CD4-positive, alpha-beta T cell treated with Interleukin-4 for 1 hour (primary cell): ENCODE measurements at regions not wholly inside any gene's neighbourhood (a gene's known extent, or its start where the extent isn't known, plus 50 kb on each side); places are given as distances from the start of the nearest gene placed in this dataset.
"Not testable (repeated sequence)": the region's sequence is repeated elsewhere in the genome, so short reads cannot be mapped to it uniquely, and the experiment has no call there.

Source experiments
- DNase-seq, 2 donors: peaks; one replicate each; pipeline ENCODE4 v3.0.0-alpha.2; 2020 to 2022

GRCh38 chr6:156262014-156262413 is 515.2 kb upstream of the ARID1B start:
- no peak for DNase-seq

- no peak for DNase-seq
Measured at GRCh38 chr6:156260815-156261214, 516.4 kb upstream of the ARID1B start.

- no peak for DNase-seq
Measured at GRCh38 chr6:156258981-156259380, 518.2 kb upstream of the ARID1B start.

GRCh38 chr6:156256161-156256560 is 521.0 kb upstream of the ARID1B start:
- no peak for DNase-seq

GRCh38 chr6:156254240-156254639 is 522.9 kb upstream of the ARID1B start:
- no peak for DNase-seq

DNA sequence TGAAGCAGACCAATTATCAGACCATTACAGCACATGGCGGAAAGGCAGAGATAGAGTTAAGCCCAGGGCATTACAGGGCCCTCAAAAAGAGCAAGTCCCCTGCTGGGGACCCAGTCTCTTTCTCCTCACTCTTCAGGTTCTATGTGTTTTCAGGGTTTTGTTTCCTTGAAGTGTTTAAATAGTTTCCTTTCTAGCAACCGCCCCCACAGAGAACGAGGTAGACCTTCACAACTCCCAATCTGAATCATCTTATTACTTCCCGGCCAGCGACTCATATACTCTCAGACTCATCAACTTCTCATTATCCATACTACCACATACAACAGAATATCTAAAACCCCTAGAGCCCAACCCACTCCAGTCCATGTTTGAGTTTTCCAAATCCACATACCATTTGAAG is 526.6 kb upstream of the ARID1B start:
- no peak for DNase-seq

GRCh38 chr6:156242206-156242605 is 535.0 kb upstream of the ARID1B start:
- DNase-seq = no peak

DNA sequence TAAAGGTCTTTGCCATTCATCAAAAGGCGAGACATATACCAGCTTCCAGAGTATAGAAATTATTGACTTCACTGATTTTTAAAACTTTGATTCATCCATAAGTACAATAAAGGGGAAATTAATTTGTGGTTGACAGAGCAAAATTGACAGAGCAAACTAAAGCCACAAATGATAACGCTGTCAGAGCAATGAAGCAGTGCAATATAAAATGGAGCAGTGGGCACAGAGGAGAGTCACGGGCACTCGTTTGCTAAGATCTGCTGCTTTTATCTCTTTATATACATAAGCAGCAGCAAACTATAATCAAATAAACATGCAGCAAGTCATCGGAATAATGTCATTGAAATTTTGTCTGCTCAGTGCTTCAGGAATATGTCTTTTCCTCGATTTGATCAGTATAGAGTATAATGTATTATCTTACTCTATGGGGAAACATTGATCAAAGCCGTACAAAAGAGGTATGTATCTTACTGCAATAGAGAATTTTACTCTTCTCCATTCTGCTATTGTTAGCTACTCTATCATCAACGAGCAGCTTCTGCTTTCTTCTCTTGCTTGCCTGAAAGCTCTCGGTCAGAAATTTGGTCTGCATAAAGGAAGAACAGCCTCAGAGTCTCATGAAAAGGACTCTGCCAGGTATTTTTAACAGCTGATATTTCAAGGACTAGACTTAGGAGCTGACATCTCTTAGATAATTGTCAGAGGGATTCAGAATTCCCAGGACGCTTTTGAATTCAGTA is 546.0 kb upstream of the ARID1B start:
- DNase-seq = no peak

- DNase-seq = no peak
Measured at GRCh38 chr6:156219973-156220372, 557.2 kb upstream of the ARID1B start.

- DNase-seq = no peak
Measured at GRCh38 chr6:156205678-156206077, 571.5 kb upstream of the ARID1B start.

GRCh38 chr6:156199182-156199581 is 578.0 kb upstream of the ARID1B start:
- no peak for DNase-seq

- DNase-seq = peak in 1 of 2 donors; percentile 10
Measured at GRCh38 chr6:156197513-156197912, 579.7 kb upstream of the ARID1B start.

DNA sequence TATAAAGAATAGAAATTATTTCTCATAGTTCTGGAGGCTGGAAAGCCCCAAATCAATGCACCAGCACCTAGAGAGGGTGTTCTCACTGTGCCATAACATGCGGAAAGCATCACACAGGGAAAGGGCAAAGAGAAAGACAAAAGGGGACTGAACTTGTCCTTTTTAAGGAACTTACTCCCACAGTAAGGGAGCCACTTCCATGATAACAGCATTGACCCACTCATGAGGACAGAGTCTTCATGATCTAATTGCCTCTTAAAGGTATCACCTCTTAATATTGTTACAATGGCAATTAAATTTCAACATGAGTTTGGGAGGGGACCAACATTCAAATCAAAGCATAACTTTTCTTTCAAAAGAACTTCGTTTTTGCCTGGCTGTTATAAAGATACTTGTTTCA is 582.2 kb upstream of the ARID1B start:
- no peak for DNase-seq

DNA sequence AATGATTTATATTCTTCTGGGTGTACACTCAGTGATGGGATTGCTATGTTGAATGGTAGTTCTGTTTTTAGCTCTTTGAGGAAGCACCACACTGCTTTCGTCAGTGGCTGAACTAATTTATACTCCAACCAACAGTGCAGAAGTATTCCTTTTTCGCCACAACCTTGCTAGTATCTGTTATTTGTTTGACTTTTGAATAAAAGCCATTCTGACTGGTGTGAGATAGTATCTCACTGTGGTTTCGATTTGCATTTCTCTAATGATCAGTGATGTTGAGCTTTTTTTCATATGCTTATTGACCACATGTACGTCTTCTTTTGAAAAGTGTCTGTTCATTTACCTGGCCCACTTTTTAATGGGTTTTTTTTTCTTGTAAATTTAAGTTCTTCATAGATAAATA is 583.8 kb upstream of the ARID1B start:
- DNase-seq = peak in 1 of 2 donors; percentile 31

- peak in 1 of 2 donors; percentile 22 for DNase-seq
Measured at GRCh38 chr6:156191895-156192294, 585.3 kb upstream of the ARID1B start.

- DNase-seq = not testable (repeated sequence)
Measured at GRCh38 chr6:156191390-156191789, 585.8 kb upstream of the ARID1B start.

DNA sequence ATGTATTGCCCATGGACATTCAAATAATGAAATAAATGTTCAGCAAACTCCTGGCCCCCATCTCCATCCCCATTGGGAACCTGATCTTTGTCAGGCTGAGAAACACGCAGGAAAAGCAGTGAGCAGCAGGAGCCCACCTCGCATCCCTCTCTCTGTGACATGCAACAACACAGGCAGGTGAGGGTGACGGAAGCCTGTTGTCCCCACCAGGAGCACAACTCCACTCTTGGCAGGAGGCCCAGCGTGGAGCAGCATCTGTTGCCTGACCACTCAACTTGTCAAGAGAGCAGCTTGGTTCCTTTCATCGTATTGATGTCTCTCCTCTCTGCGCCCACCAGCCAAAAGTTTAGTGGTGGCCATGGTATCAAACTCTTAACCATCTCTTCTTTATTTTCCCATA is 586.9 kb upstream of the ARID1B start:
- no peak for DNase-seq

- DNase-seq = no peak
Measured at GRCh38 chr6:156189714-156190113, 587.5 kb upstream of the ARID1B start.

DNA sequence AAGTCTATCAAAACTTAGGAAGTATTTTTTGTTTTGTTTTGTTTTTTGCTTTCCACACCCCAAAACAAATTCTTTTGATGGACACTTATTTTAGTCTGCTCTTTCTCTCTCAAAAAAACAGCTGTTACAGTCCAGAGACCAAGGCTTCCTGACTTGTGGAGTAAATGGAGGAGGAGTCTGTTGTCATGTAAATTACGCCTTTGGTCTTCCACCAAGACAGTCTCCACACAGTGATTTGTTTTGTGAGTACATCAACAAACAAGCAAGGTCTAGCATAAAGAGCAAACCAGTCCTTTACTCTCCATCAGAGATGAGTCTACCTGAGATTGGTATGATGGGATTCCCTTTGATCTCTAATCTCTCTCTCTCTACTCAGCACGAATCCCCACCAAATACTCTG is 588.0 kb upstream of the ARID1B start:
- no peak for DNase-seq

DNA sequence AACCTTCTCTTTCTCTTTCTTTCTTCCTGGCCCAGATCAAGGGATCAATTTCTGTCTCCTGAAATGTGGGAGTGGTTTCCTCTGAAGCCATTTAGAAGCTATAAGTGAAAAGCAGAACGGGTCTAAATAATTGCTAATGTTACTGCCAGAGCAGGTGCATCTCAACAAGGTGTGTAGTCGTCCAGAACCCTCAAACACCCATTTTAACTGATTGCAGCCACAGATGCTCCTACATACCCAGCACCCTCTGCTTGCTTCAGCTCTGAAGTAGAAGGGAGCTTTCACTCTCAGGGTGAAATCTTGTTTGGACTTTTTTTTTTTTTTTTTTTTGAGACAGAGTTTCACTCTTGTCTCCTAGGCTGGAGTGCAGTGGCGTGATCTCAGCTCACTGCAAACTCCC is 592.1 kb upstream of the ARID1B start:
- DNase-seq = no peak

DNA sequence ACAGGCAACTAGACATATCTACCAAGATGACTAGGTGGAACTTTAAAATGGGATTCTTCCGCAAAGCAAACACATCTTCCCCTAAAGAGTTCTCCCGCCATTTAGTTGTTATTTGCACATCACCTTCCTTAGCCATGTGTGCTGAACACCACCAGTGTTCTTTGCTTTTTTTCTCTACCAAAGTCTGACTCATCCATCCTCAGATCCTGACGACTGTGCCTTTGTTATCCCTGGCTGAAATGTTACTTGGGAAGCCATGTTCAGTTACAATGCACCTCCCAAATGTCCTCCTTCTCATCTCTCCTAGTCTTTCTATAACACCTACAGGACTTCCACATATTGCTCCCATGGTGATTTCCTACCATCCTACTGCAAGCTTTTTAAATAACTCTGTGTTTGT is 593.5 kb upstream of the ARID1B start:
- no peak for DNase-seq

- no peak for DNase-seq
Measured at GRCh38 chr6:156182356-156182755, 594.8 kb upstream of the ARID1B start.

GRCh38 chr6:156181506-156181905 is 595.7 kb upstream of the ARID1B start:
- DNase-seq = no peak

DNA sequence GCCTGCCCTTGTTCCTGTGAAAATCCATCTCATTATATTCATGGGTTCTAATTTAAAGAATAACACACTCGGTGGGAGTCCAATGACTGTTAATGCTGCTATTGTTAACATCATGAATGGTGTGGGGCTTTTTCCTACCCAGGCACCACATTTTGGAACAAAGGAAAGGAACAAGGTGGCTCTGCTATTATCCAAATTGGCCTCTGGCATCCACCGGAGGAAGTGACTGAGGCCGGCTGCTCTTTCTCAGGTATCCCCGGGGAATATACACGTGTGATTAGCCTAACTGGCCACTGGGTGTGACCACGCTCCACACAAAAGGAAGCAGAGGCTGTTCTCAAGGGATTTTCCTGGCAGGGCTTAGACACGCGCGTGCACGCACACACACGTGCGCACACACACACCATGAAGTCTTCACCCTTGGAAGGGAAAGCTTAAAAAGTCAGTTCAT is 601.2 kb upstream of the ARID1B start:
- no peak for DNase-seq

DNA sequence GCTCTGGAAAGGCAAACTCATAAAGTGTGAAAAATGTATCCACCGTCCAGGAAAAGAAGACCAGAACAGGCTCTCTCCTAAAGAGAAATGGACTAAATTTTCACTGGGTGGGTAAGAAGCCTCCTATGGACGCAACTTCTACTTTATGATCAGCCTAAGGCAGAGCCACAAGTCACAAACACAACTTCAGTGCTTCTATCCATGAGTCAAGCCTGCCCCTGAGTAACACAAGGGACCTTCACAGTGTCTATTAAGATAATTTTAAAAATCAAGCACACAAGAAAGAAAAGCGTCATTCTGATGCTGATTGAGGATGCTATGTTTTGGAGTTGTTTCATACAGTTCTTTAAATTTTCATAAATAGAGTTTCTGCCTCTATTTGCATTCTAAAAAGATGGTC is 601.7 kb upstream of the ARID1B start:
- no peak for DNase-seq
